HUES6 (cell line): ENCODE measurements at regions not wholly inside any gene's neighbourhood (a gene's known extent, or its start where the extent isn't known, plus 50 kb on each side); places are given as distances from the start of the nearest gene placed in this dataset.
"Not testable (repeated sequence)": the region's sequence is repeated elsewhere in the genome, so short reads cannot be mapped to it uniquely, and the experiment has no call there.

Source experiments
- H3K27ac ChIP-seq: 2 replicates; pipeline ENCODE4 v1.7.0; 2013; ENCODE audit warnings: low read depth, mild to moderate bottlenecking, low read length, inconsistent platforms
- H3K27me3 ChIP-seq: 2 replicates; pipeline ENCODE4 v1.6.1; 2013; ENCODE audit warnings: low read length; ENCODE audit not compliant: control insufficient read depth, insufficient read depth
- H3K36me3 ChIP-seq: 2 replicates; pipeline ENCODE4 v1.6.1; 2013; ENCODE audit warnings: low read length; ENCODE audit not compliant: control insufficient read depth, insufficient read depth
- H3K4me1 ChIP-seq: 2 replicates; pipeline ENCODE4 v1.6.1; 2013; ENCODE audit warnings: low read length; ENCODE audit not compliant: control insufficient read depth, insufficient read depth
- H3K4me3 ChIP-seq: 2 replicates; pipeline ENCODE4 v1.5.1; 2013; ENCODE audit warnings: low read depth, low read length
- H3K9ac ChIP-seq: one replicate; pipeline ENCODE4 v1.6.1; 2013; ENCODE audit warnings: mild to moderate bottlenecking, low read length
- H3K9me3 ChIP-seq: 2 replicates; pipeline ENCODE4 v1.6.1; 2013; ENCODE audit warnings: low read depth, low read length; ENCODE audit not compliant: control insufficient read depth, insufficient read depth

GRCh38 chr13:83150616-83151307 is 731.5 kb downstream of the SLITRK1 start:
- no peaks in the 10 kb centered on the region for H3K9me3 ChIP-seq
- H3K9ac ChIP-seq = no peak overlapping the region
- H3K4me1 ChIP-seq = no peaks in the 10 kb centered on the region
- no peak overlapping the region for H3K27ac ChIP-seq
- H3K27me3 ChIP-seq = no peaks in the 10 kb centered on the region
- H3K4me3 ChIP-seq = no peak overlapping the region
- H3K36me3 ChIP-seq = no peaks in the 10 kb centered on the region

DNA sequence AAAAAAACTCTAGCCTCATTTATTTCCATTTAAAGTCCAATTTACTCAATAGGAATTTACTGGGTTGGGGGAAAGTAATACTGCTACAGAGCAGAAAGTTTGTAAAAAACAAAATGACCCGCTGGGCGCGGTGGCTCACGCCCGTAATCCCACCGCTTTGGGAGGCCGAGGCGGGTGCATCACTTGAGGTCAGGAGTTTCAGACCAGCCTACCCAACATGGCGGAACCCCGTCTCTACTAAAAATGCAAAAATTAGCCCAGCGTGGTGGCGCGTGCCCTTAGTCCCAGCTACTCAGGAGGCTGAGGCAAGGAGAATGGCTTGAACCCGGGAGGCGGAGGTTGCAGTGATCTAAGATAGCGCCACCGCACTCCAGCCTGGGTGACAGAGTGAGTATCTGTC is 745.6 kb downstream of the SLITRK1 start:
- Histone ChIP-seq H3K4me1 (no peaks in the 10 kb centered on the region), H3K9ac (no peak overlapping the region), H3K9me3 (no peaks in the 10 kb centered on the region)

GRCh38 chr13:83125791-83126190 is 756.5 kb downstream of the SLITRK1 start:
- no peak overlapping the region for H3K27ac ChIP-seq
- no peaks in the 10 kb centered on the region for H3K27me3 ChIP-seq
- H3K36me3 ChIP-seq = no peaks in the 10 kb centered on the region
- H3K4me3 ChIP-seq = no peak overlapping the region
- no peaks in the 10 kb centered on the region for H3K9me3 ChIP-seq
- H3K9ac ChIP-seq = no peak overlapping the region
- H3K4me1 ChIP-seq = no peaks in the 10 kb centered on the region

More for the DNA sequence above, 745.6 kb downstream of the SLITRK1 start:
- H3K36me3 ChIP-seq = no peaks in the 10 kb centered on the region
- H3K4me3 ChIP-seq = no peak overlapping the region
- H3K27me3 ChIP-seq = no peaks in the 10 kb centered on the region
- no peak overlapping the region for H3K27ac ChIP-seq

GRCh38 chr13:83121896-83122295 is 760.4 kb downstream of the SLITRK1 start:
- Histone ChIP-seq H3K9ac (no peak overlapping the region), H3K36me3 (no peaks in the 10 kb centered on the region), H3K27ac (no peak overlapping the region), H3K27me3 (no peaks in the 10 kb centered on the region), H3K4me1 (no peaks in the 10 kb centered on the region), H3K4me3 (no peak overlapping the region), H3K9me3 (no peaks in the 10 kb centered on the region)

DNA sequence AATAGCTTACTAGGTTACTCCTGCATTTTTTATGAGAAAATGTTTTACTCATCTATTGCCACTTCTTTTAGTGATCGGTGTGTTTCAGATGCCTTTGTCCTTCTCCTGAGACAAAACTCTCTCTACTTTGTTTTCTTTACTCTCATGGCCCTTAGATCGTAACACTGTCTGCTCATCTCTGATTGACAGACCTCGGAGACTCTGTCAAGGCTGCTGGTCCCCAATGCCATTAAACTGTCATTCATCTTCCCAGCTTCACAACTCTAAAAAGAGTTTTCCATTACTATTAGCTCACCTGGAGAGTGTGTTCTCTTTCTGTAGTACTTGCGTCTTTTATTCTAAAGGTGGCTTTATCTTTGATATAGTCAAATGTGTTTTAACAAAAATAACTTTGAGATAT is 765.2 kb downstream of the SLITRK1 start:
- Histone ChIP-seq H3K27ac (no peak overlapping the region), H3K4me1 (no peaks in the 10 kb centered on the region), H3K4me3 (no peak overlapping the region), H3K36me3 (no peaks in the 10 kb centered on the region), H3K27me3 (no peaks in the 10 kb centered on the region), H3K9ac (no peak overlapping the region), H3K9me3 (no peaks in the 10 kb centered on the region)

DNA sequence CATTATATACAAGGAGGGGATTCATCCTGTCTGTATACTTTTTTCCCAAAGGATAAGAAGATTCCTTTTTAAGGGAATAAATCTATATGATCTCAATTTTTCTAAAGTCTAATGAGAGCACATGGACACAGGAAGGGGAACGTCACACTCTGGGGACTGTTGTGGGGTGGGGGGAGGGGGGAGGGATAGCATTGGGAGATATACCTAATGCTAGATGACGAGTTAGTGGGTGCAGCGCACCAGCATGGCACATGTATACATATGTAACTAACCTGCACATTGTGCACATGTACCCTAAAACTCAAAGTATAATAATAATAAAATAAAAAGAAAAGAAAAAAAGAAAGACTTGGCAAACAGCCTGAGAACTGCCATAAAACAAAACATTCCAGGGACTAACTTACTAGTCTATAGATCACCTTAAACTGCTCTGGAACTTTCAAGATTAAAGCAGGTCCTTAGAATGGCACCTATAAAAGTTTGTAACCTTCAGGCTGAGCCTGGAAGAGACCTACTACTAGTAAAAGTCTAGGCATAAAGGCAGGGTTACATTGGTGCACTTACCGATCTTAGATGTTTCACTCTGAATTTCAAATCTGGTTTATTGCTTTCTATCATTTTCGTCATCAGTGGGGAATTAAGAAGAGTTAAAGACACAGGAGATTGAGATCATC is 780.6 kb downstream of the SLITRK1 start:
- H3K36me3 ChIP-seq, H3K27ac ChIP-seq, H3K9me3 ChIP-seq, H3K27me3 ChIP-seq, H3K9ac ChIP-seq, H3K4me1 ChIP-seq: not testable (repeated sequence)
- H3K4me3 ChIP-seq = peak overlapping the region; percentile 45

DNA sequence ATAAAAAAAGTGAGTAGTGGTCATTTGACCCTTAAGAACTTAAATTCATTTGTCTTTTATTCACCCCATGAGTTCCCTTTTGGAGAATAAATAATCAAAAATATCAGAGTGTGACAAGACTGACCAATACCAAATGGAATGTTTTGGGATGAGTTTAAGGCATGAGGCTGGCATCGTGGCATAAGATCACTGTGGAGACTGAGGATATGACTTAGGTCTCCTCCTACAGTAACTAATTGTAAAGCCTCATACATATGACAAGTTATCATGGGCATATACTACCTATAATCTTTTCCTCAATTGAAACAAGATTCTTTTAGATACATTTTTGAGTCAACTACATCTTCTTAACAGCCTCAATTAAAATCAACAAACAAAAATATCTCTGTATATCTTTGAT is 782.0 kb downstream of the SLITRK1 start:
- Histone ChIP-seq H3K27ac (no peak overlapping the region), H3K9ac (no peak overlapping the region), H3K27me3 (no peaks in the 10 kb centered on the region), H3K4me3 (no peak overlapping the region), H3K9me3 (no peaks in the 10 kb centered on the region), H3K36me3 (no peaks in the 10 kb centered on the region), H3K4me1 (no peaks in the 10 kb centered on the region)

GRCh38 chr13:83088858-83089257 is 793.4 kb downstream of the SLITRK1 start:
- Histone ChIP-seq H3K4me1 (no peaks in the 10 kb centered on the region), H3K4me3 (no peak overlapping the region), H3K9me3 (peaks cover 31% of the 10 kb centered on the region), H3K9ac (no peak overlapping the region), H3K27ac (no peak overlapping the region), H3K27me3 (no peaks in the 10 kb centered on the region), H3K36me3 (no peaks in the 10 kb centered on the region)

DNA sequence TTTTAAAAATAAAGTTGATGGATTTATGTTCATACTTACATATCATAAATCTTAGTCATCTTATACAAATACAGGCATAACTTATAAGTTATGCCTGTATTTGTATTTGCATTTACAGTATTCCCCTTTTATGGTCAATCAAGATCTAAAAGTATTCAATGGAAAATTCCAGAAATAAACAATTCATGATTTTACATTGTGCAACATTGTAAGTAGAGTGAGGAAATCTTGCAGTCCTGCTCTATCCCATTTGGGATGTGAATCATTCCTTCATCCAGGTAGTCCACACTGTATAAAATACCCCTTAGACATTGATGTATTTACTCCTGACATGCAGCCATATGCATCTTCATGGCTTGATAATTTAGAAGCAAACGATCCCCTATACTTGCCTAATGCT is 795.3 kb downstream of the SLITRK1 start:
- no peaks in the 10 kb centered on the region for H3K27me3 ChIP-seq

DNA sequence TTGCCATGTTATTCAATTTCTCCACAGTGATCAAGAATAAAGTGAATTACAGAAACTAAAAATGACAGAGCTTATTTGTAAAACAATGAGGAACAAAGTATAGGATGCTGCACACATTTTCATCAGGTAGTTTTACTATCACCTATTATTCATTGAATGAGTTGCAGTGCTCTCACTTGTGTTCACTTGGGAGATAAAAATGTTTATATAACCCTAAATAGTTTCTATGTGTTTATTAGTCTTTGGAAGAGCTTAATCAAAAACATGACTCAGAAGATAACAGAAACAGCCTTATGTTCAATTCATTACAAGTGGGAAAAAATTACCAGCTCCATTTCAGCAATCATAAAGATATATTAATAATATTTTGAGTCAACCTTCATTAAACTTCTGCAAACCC is 796.2 kb downstream of the SLITRK1 start:
- Histone ChIP-seq H3K36me3 (no peaks in the 10 kb centered on the region), H3K9me3 (peaks cover 33% of the 10 kb centered on the region), H3K4me1 (no peaks in the 10 kb centered on the region), H3K27me3 (no peaks in the 10 kb centered on the region), H3K9ac (no peak overlapping the region), H3K4me3 (no peak overlapping the region), H3K27ac (no peak overlapping the region)

More for the DNA sequence above, 795.3 kb downstream of the SLITRK1 start:
- H3K27ac ChIP-seq = no peak overlapping the region
- H3K4me3 ChIP-seq = no peak overlapping the region
- no peak overlapping the region for H3K9ac ChIP-seq
- H3K36me3 ChIP-seq = no peaks in the 10 kb centered on the region
- peaks cover 33% of the 10 kb centered on the region for H3K9me3 ChIP-seq
- no peaks in the 10 kb centered on the region for H3K4me1 ChIP-seq

DNA sequence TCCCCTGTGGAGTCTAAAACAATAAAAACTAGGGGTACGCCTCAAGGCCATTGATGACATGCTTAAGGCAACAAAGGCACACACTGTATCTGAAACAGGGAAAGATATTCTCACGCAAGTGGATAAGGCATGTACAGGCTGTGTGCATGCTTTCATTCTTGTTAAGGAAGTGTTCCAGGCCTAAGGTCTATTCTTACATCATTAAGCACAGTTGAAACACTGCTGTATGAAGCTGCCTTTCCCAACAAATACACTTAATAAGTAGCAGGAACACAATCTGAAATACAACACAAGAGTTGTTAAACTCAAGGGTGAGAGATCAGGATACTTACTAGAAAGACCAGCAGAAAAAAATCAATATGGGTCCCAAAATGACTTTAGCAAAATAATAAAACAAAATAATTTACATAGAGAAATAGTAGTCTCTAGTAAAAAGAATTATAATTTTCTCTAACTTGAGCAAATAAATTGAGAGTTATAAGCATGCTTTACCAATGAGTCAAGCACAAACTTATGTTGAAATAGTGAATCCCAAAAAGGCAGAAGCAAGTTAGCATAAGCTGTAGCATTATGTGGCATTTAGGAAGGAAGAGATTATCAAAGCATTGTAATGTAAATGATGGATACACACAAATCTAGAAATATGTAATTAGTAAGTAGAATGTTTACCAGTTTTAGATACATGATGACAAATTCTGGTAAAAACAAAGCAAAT is 796.9 kb downstream of the SLITRK1 start:
- H3K27me3 ChIP-seq = no peaks in the 10 kb centered on the region
- peaks cover 28% of the 10 kb centered on the region for H3K9me3 ChIP-seq
- no peak overlapping the region for H3K27ac ChIP-seq
- H3K36me3 ChIP-seq = no peaks in the 10 kb centered on the region
- H3K4me3 ChIP-seq = no peak overlapping the region
- H3K9ac ChIP-seq = no peak overlapping the region
- H3K4me1 ChIP-seq = no peaks in the 10 kb centered on the region
